ENCODE measurements at regions not wholly inside any gene's neighbourhood (a gene's known extent, or its start where the extent isn't known, plus 50 kb on each side); places are given as distances from the start of the nearest gene placed in this dataset.

- TF ChIP-seq EZH2 (IDR thresholded peaks at IDR 0.05; ENCODE audit: borderline replicate concordance, insufficient read depth, low read length, poor library complexity, severe bottlenecking) (no peak), REST (IDR thresholded peaks at IDR 0.05; ENCODE audit: borderline replicate concordance) (no peak), EP300 (conservative IDR thresholded peaks at IDR 0.05; ENCODE audit: poor library complexity, severe bottlenecking) (no peak), POLR2AphosphoS5 (IDR thresholded peaks at IDR 0.05) (no peak), RAD21 (conservative IDR thresholded peaks at IDR 0.05) (no peak), SMC3 (conservative IDR thresholded peaks at IDR 0.05; ENCODE audit: poor library complexity) (no peak), TAF1 (IDR thresholded peaks at IDR 0.05; ENCODE audit: low read depth) (no peak), MXI1 (conservative IDR thresholded peaks at IDR 0.05; ENCODE audit: poor library complexity, severe bottlenecking) (no peak)
- TF ChIP-seq, protein P1, sequence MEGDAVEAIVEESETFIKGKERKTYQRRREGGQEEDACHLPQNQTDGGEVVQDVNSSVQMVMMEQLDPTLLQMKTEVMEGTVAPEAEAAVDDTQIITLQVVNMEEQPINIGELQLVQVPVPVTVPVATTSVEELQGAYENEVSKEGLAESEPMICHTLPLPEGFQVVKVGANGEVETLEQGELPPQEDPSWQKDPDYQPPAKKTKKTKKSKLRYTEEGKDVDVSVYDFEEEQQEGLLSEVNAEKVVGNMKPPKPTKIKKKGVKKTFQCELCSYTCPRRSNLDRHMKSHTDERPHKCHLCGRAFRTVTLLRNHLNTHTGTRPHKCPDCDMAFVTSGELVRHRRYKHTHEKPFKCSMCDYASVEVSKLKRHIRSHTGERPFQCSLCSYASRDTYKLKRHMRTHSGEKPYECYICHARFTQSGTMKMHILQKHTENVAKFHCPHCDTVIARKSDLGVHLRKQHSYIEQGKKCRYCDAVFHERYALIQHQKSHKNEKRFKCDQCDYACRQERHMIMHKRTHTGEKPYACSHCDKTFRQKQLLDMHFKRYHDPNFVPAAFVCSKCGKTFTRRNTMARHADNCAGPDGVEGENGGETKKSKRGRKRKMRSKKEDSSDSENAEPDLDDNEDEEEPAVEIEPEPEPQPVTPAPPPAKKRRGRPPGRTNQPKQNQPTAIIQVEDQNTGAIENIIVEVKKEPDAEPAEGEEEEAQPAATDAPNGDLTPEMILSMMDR (IDR thresholded peaks at IDR 0.05; ENCODE audit: poor library complexity, severe bottlenecking), result no peak
Observed at GRCh38 chr14:101176535-101177205, 273.1 kb upstream of the RTL1 start.

Measured in neural cell (in vitro differentiated cells).